SK-N-SH (cell line): ENCODE measurements at regions not wholly inside any gene's neighbourhood (a gene's known extent, or its start where the extent isn't known, plus 50 kb on each side); places are given as distances from the start of the nearest gene placed in this dataset.

Experiments used
- CTCF ChIA-PET: fragments of 300-600, 350-600 bp; formaldehyde crosslinking; extraction: SDS; loops from one replicate; lab custom pipeline; 2021; lab: Yijun Ruan, JAX
- POLR2A ChIA-PET: fragments of 350-600 bp; sonication (Branson Sonifier 250); formaldehyde crosslinking; extraction: SDS; loops from one replicate; lab custom pipeline; 2020; ENCODE audit warnings: antibody characterized with exemption, inconsistent platforms; lab: Yijun Ruan, JAX
- DNase-seq: peaks from one replicate; pipeline ENCODE4 v3.0.0; 2012
- H2AFZ ChIP-seq: fragments of 200-600 bp; sonication (generic); 2 replicates; pipeline ENCODE4 v1.8.1; 2016; ENCODE audit warnings: antibody characterized with exemption, mild to moderate bottlenecking, low read depth
- H3F3A ChIP-seq: fragments of 200-600 bp; sonication (generic); replicated peaks from 2 replicates; pipeline ENCODE3; 2016; ENCODE audit warnings: antibody characterized with exemption, mild to moderate bottlenecking; ENCODE audit not compliant: insufficient read depth
- H3K27ac ChIP-seq, 2 experiments: fragments of 200-500 bp in 1 of 2; fragments of 200-600 bp in 1 of 2; sonication (Bioruptor generic) in 1 of 2; sonication (generic), shearing (Covaris generic) in 1 of 2; 2 replicates each; pipeline versions ENCODE4 v1.5.1 to v1.6.1; 2014 to 2016; ENCODE audit warnings: low read depth in 2 of 2, inconsistent platforms in 1 of 2, low read length in 1 of 2, mild to moderate bottlenecking in 1 of 2, mixed read lengths in 1 of 2
- H3K27me3 ChIP-seq: fragments of 200-600 bp; sonication (generic), shearing (Covaris generic); 2 replicates; pipeline ENCODE4 v1.6.1; 2016; ENCODE audit warnings: mixed run types; ENCODE audit not compliant: insufficient read depth
- H3K36me3 ChIP-seq, 2 experiments: fragments of 200-500 bp in 1 of 2; fragments of 200-600 bp in 1 of 2; sonication (Bioruptor generic) in 1 of 2; sonication (generic) in 1 of 2; replicated peaks in 1 of 2; 2 replicates each; pipeline versions ENCODE3 to v1.5.1; 2014 to 2016; ENCODE audit warnings: low read length in 1 of 2, mild to moderate bottlenecking in 1 of 2; ENCODE audit not compliant: insufficient read depth in 2 of 2, control insufficient read depth in 1 of 2
- H3K4me1 ChIP-seq, 2 experiments: fragments of 200-500 bp in 1 of 2; fragments of 200-600 bp in 1 of 2; sonication (Bioruptor generic) in 1 of 2; sonication (generic), shearing (Covaris generic) in 1 of 2; 2 replicates each; pipeline versions ENCODE4 v1.5.1 to v1.6.1; 2014 to 2016; ENCODE audit warnings: low read depth in 1 of 2, low read length in 1 of 2, mixed run types in 1 of 2; ENCODE audit not compliant: insufficient read depth in 2 of 2, control insufficient read depth in 1 of 2
- H3K4me2 ChIP-seq: fragments of 200-600 bp; sonication (generic), shearing (Covaris generic); 2 replicates; pipeline ENCODE4 v1.6.1; 2017; ENCODE audit warnings: mixed run types
- H3K4me3 ChIP-seq, 2 experiments: fragments of 200-500 bp in 1 of 2; fragments of 200-600 bp in 1 of 2; sonication (Bioruptor generic) in 1 of 2; sonication (generic), shearing (Covaris generic) in 1 of 2; 2 replicates each; pipeline versions ENCODE4 v1.5.1 to v1.8.1; 2014 to 2016; ENCODE audit warnings: low read depth in 2 of 2, inconsistent platforms in 1 of 2, low read length in 1 of 2, mild to moderate bottlenecking in 1 of 2, mixed read lengths in 1 of 2, moderate library complexity in 1 of 2
- H3K79me2 ChIP-seq: fragments of 200-600 bp; sonication (generic); 2 replicates; pipeline ENCODE4 v1.8.1; 2017; ENCODE audit warnings: mild to moderate bottlenecking; ENCODE audit not compliant: insufficient read depth
- H3K9ac ChIP-seq: fragments of 200-600 bp; sonication (generic); 2 replicates; pipeline ENCODE4 v1.6.1; 2017; ENCODE audit warnings: mixed run types
- H3K9me2 ChIP-seq: fragments of 200-600 bp; sonication (generic); 2 replicates; pipeline ENCODE4 v1.6.1; 2017; ENCODE audit warnings: mixed run types
- H3K9me3 ChIP-seq: fragments of 200-600 bp; sonication (generic); 2 replicates; pipeline ENCODE4 v1.6.1; 2017; ENCODE audit warnings: mixed run types, mild to moderate bottlenecking, moderate library complexity
- H4K20me1 ChIP-seq: fragments of 200-600 bp; sonication (generic); 2 replicates; pipeline ENCODE4 v1.6.1; 2017; ENCODE audit warnings: mild to moderate bottlenecking, mixed run types; ENCODE audit not compliant: insufficient read depth
- CHD2 ChIP-seq: fragments of 150-350 bp; IDR thresholded peaks from 2 replicates; pipeline ENCODE4 v1.6.1; 2018; ENCODE audit warnings: low read length; ENCODE audit not compliant: partially characterized antibody
- EP300 ChIP-seq, 2 experiments: IDR thresholded peaks; 2 replicates each; pipeline versions ENCODE4 v1.4.0 to v1.6.1; 2012; ENCODE audit warnings: borderline replicate concordance in 1 of 2, low read depth in 1 of 2, low read length in 1 of 2
- FOXJ3 ChIP-seq: sonication (generic); formaldehyde crosslinking; IDR thresholded peaks from 2 replicates; pipeline ENCODE4 v1.5.1; 2020; ENCODE audit warnings: mild to moderate bottlenecking, missing genetic modification reagents
- GATA2 ChIP-seq: sonication (generic); formaldehyde crosslinking; IDR thresholded peaks from 2 replicates; pipeline ENCODE4 v1.5.0; 2020; ENCODE audit warnings: mild to moderate bottlenecking, missing genetic modification reagents
- JUND ChIP-seq: IDR thresholded peaks from 2 replicates; pipeline ENCODE4 v1.4.0; 2012
- MAX ChIP-seq: IDR thresholded peaks from 2 replicates; pipeline ENCODE4 v1.4.0; 2012; ENCODE audit warnings: low read depth
- NRF1 ChIP-seq: IDR thresholded peaks from 2 replicates; pipeline ENCODE4 v1.6.1; 2012; ENCODE audit warnings: low read depth, mild to moderate bottlenecking, low read length
- POLR2AphosphoS5 ChIP-seq: IDR thresholded peaks from 2 replicates; pipeline ENCODE4 v1.6.1; 2012; ENCODE audit warnings: low read depth, low read length
- RCOR1 ChIP-seq: fragments of 150-350 bp; IDR thresholded peaks from 2 replicates; pipeline ENCODE4 v1.6.1; 2017; ENCODE audit warnings: antibody characterized with exemption, low read length
- RFX5 ChIP-seq: IDR thresholded peaks from 2 replicates; pipeline ENCODE4 v1.6.1; 2012; ENCODE audit warnings: mild to moderate bottlenecking, improper control_type of control experiment, low read length
- RXRA ChIP-seq: IDR thresholded peaks from 2 replicates; pipeline ENCODE4 v1.4.0; 2012; ENCODE audit warnings: low read depth, mild to moderate bottlenecking, borderline replicate concordance
- TCF12 ChIP-seq: IDR thresholded peaks from 2 replicates; pipeline ENCODE4 v1.4.0; 2012
- TEAD4 ChIP-seq: IDR thresholded peaks from 2 replicates; pipeline ENCODE4 v1.4.0; 2012; ENCODE audit warnings: mild to moderate bottlenecking, borderline replicate concordance; ENCODE audit not compliant: insufficient read depth
- ZBTB33 ChIP-seq: IDR thresholded peaks from 2 replicates; pipeline ENCODE4 v1.4.0; 2012; ENCODE audit warnings: low read depth, borderline replicate concordance
- WGBS: methylation state at CpG from one replicate; pipeline ENCODE4 v1.1.6; 2017; ENCODE audit warnings: low lambda C conversion rate; 5-methylcytosine and 5-hydroxymethylcytosine counted together

GRCh38 chr5:158594595-158595242, 505.0 kb downstream of the EBF1 start:
- Histone ChIP-seq H3K4me3 (no peak overlapping the region), H3K9me3 (no peaks in the 10 kb centered on the region), H3K9ac (no peak overlapping the region), H2AFZ (no peak overlapping the region), H3K9me2 (no peaks in the 10 kb centered on the region), H3K4me2 (no peak overlapping the region), H3K27ac (no peak overlapping the region), H3K79me2 (no peaks in the 10 kb centered on the region), H3K4me1 (peaks cover 0 to 3% of the 10 kb centered on the region in 2 experiments; a peak in 2 of 4 replicates), H3K36me3 (no peaks in the 10 kb centered on the region), H4K20me1 (no peaks in the 10 kb centered on the region), H3F3A (no peaks in the 10 kb centered on the region), H3K27me3 (no peaks in the 10 kb centered on the region)
- POLR2A ChIA-PET = no interaction called here
- no peak for DNase-seq
- no peak for TF ChIP-seq RXRA
- no peak for TF ChIP-seq CHD2
- CTCF ChIA-PET = interaction anchor here (0.7 kb wide), 1 partner anchor 1182 kb away, joined by 3 read pairs; no protein-coding TSS in a partner anchor
- 13% methylated on average over 5 of the region's 5 CpGs for WGBS

GRCh38 chr5:158593925-158594324, 505.8 kb downstream of the EBF1 start:
- ChIA-PET CTCF (no interaction called here), POLR2A (no interaction called here)
- TF ChIP-seq GATA2 = no peak
- no peak for TF ChIP-seq MAX

GRCh38 chr5:158591301-158591863, 508.3 kb downstream of the EBF1 start:
- peak; percentile 64 for DNase-seq
- Histone ChIP-seq H3K36me3 (no peaks in the 10 kb centered on the region), H3K27me3 (no peaks in the 10 kb centered on the region), H3K79me2 (no peaks in the 10 kb centered on the region), H3F3A (no peaks in the 10 kb centered on the region), H3K9ac (no peak overlapping the region), H3K9me3 (no peaks in the 10 kb centered on the region), H2AFZ (no peak overlapping the region), H3K4me1 (peaks cover 0 to 3% of the 10 kb centered on the region in 2 experiments; a peak in 2 of 4 replicates), H3K4me3 (no peak overlapping the region), H3K4me2 (no peak overlapping the region), H3K27ac (no peak overlapping the region), H3K9me2 (no peaks in the 10 kb centered on the region), H4K20me1 (no peaks in the 10 kb centered on the region)
- 15% methylated on average over 7 of the region's 7 CpGs for WGBS
- ChIA-PET CTCF (interaction anchor here (0.9 kb wide), 1 partner anchor 416 kb away, joined by 3 read pairs; no protein-coding TSS in a partner anchor), POLR2A (no interaction called here)
- TF ChIP-seq TCF12 (peak; percentile 39; the same call in 1 of the 2 replicates), ZBTB33 (no peak), RFX5 (no peak), POLR2AphosphoS5 (peak; percentile 36; the same call in 1 of the 2 replicates), FOXJ3 (CRISPR knock-in tag) (peak; percentile 74), RCOR1 (peak; percentile 94), GATA2 (peak; percentile 73), NRF1 (no peak), CHD2 (peak; percentile 68), TEAD4 (0 out of 2 replicates have a peak, but pooled peaks have one; percentile 17), EP300 (IDR thresholded peaks at IDR 0.05; ENCODE audit: borderline replicate concordance in 1 of 2, low read depth in 1 of 2, low read length in 1 of 2) (peak in 1 of 2 experiments; percentile 76; a peak in 2 of 4 replicates), JUND (no peak)

More at GRCh38 chr5:158593925-158594324, 505.8 kb downstream of the EBF1 start:
- DNase-seq = no peak
- Histone ChIP-seq H3K4me3 (no peak overlapping the region), H3K9me3 (no peaks in the 10 kb centered on the region), H3K4me2 (no peak overlapping the region), H3K27ac (no peak overlapping the region), H3K9ac (no peak overlapping the region), H3K9me2 (no peaks in the 10 kb centered on the region), H3F3A (no peaks in the 10 kb centered on the region), H3K27me3 (no peaks in the 10 kb centered on the region), H3K36me3 (no peaks in the 10 kb centered on the region), H2AFZ (no peak overlapping the region), H4K20me1 (no peaks in the 10 kb centered on the region), H3K4me1 (peaks cover 0 to 3% of the 10 kb centered on the region in 2 experiments; a peak in 2 of 4 replicates), H3K79me2 (no peaks in the 10 kb centered on the region)
- WGBS = 31% methylated on average over 1 of the region's 1 CpG
